ENCODE measurements at regions not wholly inside any gene's neighbourhood (a gene's known extent, or its start where the extent isn't known, plus 50 kb on each side); places are given as distances from the start of the nearest gene placed in this dataset.

GRCh38 chr17:71558901-71559300, 561.9 kb upstream of the SOX9 start:
- TF ChIP-seq, protein P1, sequence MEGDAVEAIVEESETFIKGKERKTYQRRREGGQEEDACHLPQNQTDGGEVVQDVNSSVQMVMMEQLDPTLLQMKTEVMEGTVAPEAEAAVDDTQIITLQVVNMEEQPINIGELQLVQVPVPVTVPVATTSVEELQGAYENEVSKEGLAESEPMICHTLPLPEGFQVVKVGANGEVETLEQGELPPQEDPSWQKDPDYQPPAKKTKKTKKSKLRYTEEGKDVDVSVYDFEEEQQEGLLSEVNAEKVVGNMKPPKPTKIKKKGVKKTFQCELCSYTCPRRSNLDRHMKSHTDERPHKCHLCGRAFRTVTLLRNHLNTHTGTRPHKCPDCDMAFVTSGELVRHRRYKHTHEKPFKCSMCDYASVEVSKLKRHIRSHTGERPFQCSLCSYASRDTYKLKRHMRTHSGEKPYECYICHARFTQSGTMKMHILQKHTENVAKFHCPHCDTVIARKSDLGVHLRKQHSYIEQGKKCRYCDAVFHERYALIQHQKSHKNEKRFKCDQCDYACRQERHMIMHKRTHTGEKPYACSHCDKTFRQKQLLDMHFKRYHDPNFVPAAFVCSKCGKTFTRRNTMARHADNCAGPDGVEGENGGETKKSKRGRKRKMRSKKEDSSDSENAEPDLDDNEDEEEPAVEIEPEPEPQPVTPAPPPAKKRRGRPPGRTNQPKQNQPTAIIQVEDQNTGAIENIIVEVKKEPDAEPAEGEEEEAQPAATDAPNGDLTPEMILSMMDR (IDR thresholded peaks at IDR 0.05) = no peak
- no peak for TF ChIP-seq POLR2A (IDR thresholded peaks at IDR 0.05)

All from uterus (tissue), 2 donors.